Lower leg skin (tissue), 3 donors: ENCODE measurements at regions not wholly inside any gene's neighbourhood (a gene's known extent, or its start where the extent isn't known, plus 50 kb on each side); places are given as distances from the start of the nearest gene placed in this dataset.

Experiments
- CTCF ChIP-seq, 3 donors: fragments of 450-650 bp; IDR thresholded peaks; one replicate each; pipeline ENCODE4 v1.5.1; 2016; ENCODE audit warnings: antibody characterized with exemption in 3 of 3, mild to moderate bottlenecking in 3 of 3, moderate library complexity in 2 of 3
- POLR2A ChIP-seq, 2 donors: fragments of 450-650 bp; IDR thresholded peaks; one replicate each; pipeline ENCODE4 v1.6.1; 2016 to 2017; ENCODE audit warnings: antibody characterized with exemption in 2 of 2, mild to moderate bottlenecking in 1 of 2, moderate library complexity in 1 of 2

DNA sequence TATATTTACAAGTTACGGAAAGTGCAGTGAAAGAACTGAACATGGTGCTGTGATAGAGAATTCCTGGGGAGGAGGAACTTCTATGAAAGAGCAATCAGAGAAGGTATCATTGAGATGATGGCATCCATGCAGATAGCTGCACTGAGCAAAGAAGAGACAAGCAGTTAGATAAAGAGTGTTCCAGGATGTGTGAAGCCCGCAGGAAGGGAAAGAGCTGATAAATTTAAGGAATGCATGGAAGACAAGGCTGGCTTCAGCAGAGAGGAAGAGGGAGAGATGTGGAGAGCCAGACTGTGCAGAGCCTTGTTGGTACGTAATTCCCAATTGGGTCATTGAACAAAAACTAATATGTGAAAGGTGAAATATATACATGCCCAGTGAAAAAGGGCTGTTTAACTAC is 538.9 kb downstream of the INHBA start:
- TF ChIP-seq CTCF (IDR thresholded peaks at IDR 0.05) (no peak), POLR2A (IDR thresholded peaks at IDR 0.05) (no peak)
